Astrocyte (in vitro differentiated cells and primary cell): ENCODE measurements at regions not wholly inside any gene's neighbourhood (a gene's known extent, or its start where the extent isn't known, plus 50 kb on each side); places are given as distances from the start of the nearest gene placed in this dataset.

Source experiments
- CTCF ChIP-seq: IDR thresholded peaks from 2 replicates; pipeline ENCODE4 v1.5.1; 2011; ENCODE audit warnings: low read depth, mild to moderate bottlenecking, inconsistent platforms, low read length, moderate library complexity; ENCODE audit not compliant: insufficient read depth
- EZH2 ChIP-seq: IDR thresholded peaks from 2 replicates; pipeline ENCODE4 v1.6.1; 2012; ENCODE audit warnings: mild to moderate bottlenecking, low read length, inconsistent platforms; ENCODE audit not compliant: insufficient read depth

GRCh38 chr9:21560281-21560745, 78.2 kb upstream of the IFNE start:
- TF ChIP-seq CTCF: no peak
- no peak for TF ChIP-seq EZH2
